ENCODE measurements at regions not wholly inside any gene's neighbourhood (a gene's known extent, or its start where the extent isn't known, plus 50 kb on each side); places are given as distances from the start of the nearest gene placed in this dataset.

- Histone ChIP-seq H3K4ac (ENCODE audit: low read depth, low read length) (no peak overlapping the region), H3K9me3 (ENCODE audit: control insufficient read depth, low read depth, low read length) (no peaks in the 10 kb centered on the region), H3K23me2 (ENCODE audit: insufficient read length, low read depth, low read length, poor library complexity, severe bottlenecking) (no peaks in the 10 kb centered on the region), H3K27me3 (ENCODE audit: insufficient read depth, low read length) (no peaks in the 10 kb centered on the region), H4K20me1 (ENCODE audit: control insufficient read depth, insufficient read depth, insufficient read length) (no peaks in the 10 kb centered on the region), H3K18ac (ENCODE audit: insufficient read length, low read depth, low read length) (no peak overlapping the region), H3K79me1 (ENCODE audit: insufficient read depth, low read depth, low read length, poor library complexity, severe bottlenecking) (no peaks in the 10 kb centered on the region), H2BK15ac (ENCODE audit: low read depth, low read length) (no peak overlapping the region), H4K5ac (ENCODE audit: insufficient read length, low read depth, low read length) (no peak overlapping the region), H3K4me2 (ENCODE audit: insufficient read depth, insufficient read length, low read length) (no peak overlapping the region), H2AFZ (ENCODE audit: low read length) (no peak overlapping the region), H2BK5ac (ENCODE audit: insufficient read length, low read length) (no peak overlapping the region), H2BK12ac (ENCODE audit: insufficient read length, low read depth, low read length) (no peak overlapping the region), H3T11ph (ENCODE audit: low read length) (no peak overlapping the region), H3K4me1 (ENCODE audit: insufficient read depth, low read length) (no peaks in the 10 kb centered on the region), H2BK120ac (ENCODE audit: low read depth, low read length, poor library complexity, severe bottlenecking) (no peak overlapping the region), H2BK20ac (ENCODE audit: low read depth, low read length, poor library complexity, severe bottlenecking) (no peak overlapping the region), H3K14ac (ENCODE audit: insufficient read depth, low read length) (no peak overlapping the region), H2AK5ac (ENCODE audit: insufficient read length, low read length) (no peak overlapping the region), H3K23ac (ENCODE audit: insufficient read length, low read depth, low read length) (no peak overlapping the region), H4K91ac (ENCODE audit: insufficient read length, low read depth, low read length) (no peak overlapping the region), H3K27ac (ENCODE audit: insufficient read length, low read depth, low read length) (no peak overlapping the region), H3K79me2 (ENCODE audit: insufficient read depth, low read length) (no peaks in the 10 kb centered on the region), H4K8ac (replicated peaks; ENCODE audit: insufficient read length, low read depth, low read length) (no peak overlapping the region), H3K56ac (ENCODE audit: insufficient read length, low read depth, low read length) (no peak overlapping the region), H3K9ac (ENCODE audit: extremely low read depth, insufficient read length, low read length) (no peak overlapping the region)
- no peaks in the 10 kb centered on the region for H3K36me3 Mint-ChIP-seq (ENCODE audit: insufficient read depth in 1 of 3, low read depth in 3 of 3)
- no peak for DNase-seq
- H3K27ac Mint-ChIP-seq: no peak overlapping the region
- H3K4me1 Mint-ChIP-seq: no peaks in the 10 kb centered on the region
- WGBS (ENCODE audit: extremely low coverage, insufficient read length, low lambda C conversion rate): no CpG with 5 or more reads among the region's 3 CpGs
- no peaks in the 10 kb centered on the region; a peak in 2 of 5 replicates for H3K9me3 Mint-ChIP-seq
- no peaks in the 10 kb centered on the region; the same call in 1 of the 2 replicates for H3K27me3 Mint-ChIP-seq (ENCODE audit: low read depth)
- TF ChIP-seq CTCF (conservative IDR thresholded peaks at IDR 0.05): peak; percentile 70
- H3K4me3 Mint-ChIP-seq: no peak overlapping the region
Observed at GRCh38 chr5:143968071-143968878, 156.3 kb downstream of the HMHB1 start.
